CD14-positive monocyte (primary cell): ENCODE measurements at regions not wholly inside any gene's neighbourhood (a gene's known extent, or its start where the extent isn't known, plus 50 kb on each side); places are given as distances from the start of the nearest gene placed in this dataset.

Source experiments
- DNase-seq, 3 donors: peaks; one replicate each; pipeline ENCODE4 v3.0.0-alpha.2; 2011 to 2022
- H2AFZ ChIP-seq: 2 replicates; pipeline ENCODE4 v1.6.0; 2012; ENCODE audit warnings: mild to moderate bottlenecking, low read depth, low read length, inconsistent platforms; ENCODE audit not compliant: insufficient read depth, poor library complexity, severe bottlenecking
- H3K27ac ChIP-seq, 2 donors: 1 replicate in 1 of 2; 2 replicates in 1 of 2; pipeline ENCODE4 v1.5.1; 2012 to 2013; ENCODE audit warnings: low read length in 2 of 2, control low read depth in 1 of 2, inconsistent platforms in 1 of 2, low read depth in 1 of 2, mild to moderate bottlenecking in 1 of 2
- H3K27me3 ChIP-seq, 2 donors: one replicate each; pipeline versions ENCODE4 v1.6.0 to v1.6.1; 2011 to 2013; ENCODE audit warnings: low read length in 2 of 2; ENCODE audit not compliant: control insufficient read depth in 2 of 2, insufficient read depth in 2 of 2
- H3K36me3 ChIP-seq, 2 donors: replicated peaks in 1 of 2; 1 replicate in 1 of 2; 2 replicates in 1 of 2; pipeline versions ENCODE4 v1.5.1 to v1.6.1; 2012 to 2013; ENCODE audit warnings: low read length in 2 of 2, control low read depth in 1 of 2, inconsistent platforms in 1 of 2, mild to moderate bottlenecking in 1 of 2; ENCODE audit not compliant: insufficient read depth in 2 of 2, control insufficient read depth in 1 of 2
- H3K4me1 ChIP-seq, 2 donors: 1 replicate in 1 of 2; 2 replicates in 1 of 2; pipeline versions ENCODE4 v1.5.1 to v1.6.1; 2012 to 2013; ENCODE audit warnings: low read length in 2 of 2, control low read depth in 1 of 2, inconsistent platforms in 1 of 2, mild to moderate bottlenecking in 1 of 2, moderate library complexity in 1 of 2; ENCODE audit not compliant: insufficient read depth in 2 of 2, control insufficient read depth in 1 of 2
- H3K4me2 ChIP-seq: replicated peaks from 2 replicates; pipeline ENCODE3; 2012; ENCODE audit warnings: low read length, moderate library complexity, mild to moderate bottlenecking; ENCODE audit not compliant: poor library complexity, severe bottlenecking; ENCODE audit errors: extremely low read depth
- H3K4me3 ChIP-seq, 3 experiments: fragments of 200-600 bp in 1 of 3; sonication (generic) in 1 of 3; replicated peaks in 1 of 3; 1 replicate in 2 of 3; 2 replicates in 1 of 3; pipeline ENCODE4 v1.5.1; 2011 to 2013; ENCODE audit warnings: low read length in 3 of 3, mild to moderate bottlenecking in 3 of 3, control low read depth in 2 of 3, low read depth in 2 of 3, inconsistent platforms in 1 of 3, moderate library complexity in 1 of 3
- H3K79me2 ChIP-seq: 2 replicates; pipeline ENCODE4 v1.6.0; 2012; ENCODE audit warnings: mild to moderate bottlenecking, control low read depth, inconsistent platforms, low read length, moderate library complexity; ENCODE audit not compliant: insufficient read depth
- H3K9ac ChIP-seq: 2 replicates; pipeline ENCODE4 v1.6.0; 2017; ENCODE audit warnings: low read length, mild to moderate bottlenecking; ENCODE audit not compliant: insufficient read depth, poor library complexity, severe bottlenecking
- H3K9me3 ChIP-seq, 2 donors: replicated peaks in 1 of 2; 1 replicate in 1 of 2; 2 replicates in 1 of 2; pipeline versions ENCODE4 v1.5.1 to v1.6.1; 2012 to 2013; ENCODE audit warnings: low read length in 2 of 2, control low read depth in 1 of 2; ENCODE audit not compliant: control insufficient read depth in 1 of 2, insufficient read depth in 1 of 2
- H4K20me1 ChIP-seq: 2 replicates; pipeline ENCODE4 v1.6.0; 2012; ENCODE audit warnings: mild to moderate bottlenecking, low read length, control low read depth, moderate library complexity; ENCODE audit not compliant: insufficient read depth
- H3K27ac Mint-ChIP-seq, 7 donors: one replicate each; pipeline ENCODE4 v1.8.0; 2020; ENCODE audit warnings: mild to moderate bottlenecking in 7 of 7, mixed read lengths in 7 of 7, moderate library complexity in 6 of 7, inconsistent platforms in 2 of 7
- H3K27me3 Mint-ChIP-seq, 3 donors: one replicate each; pipeline ENCODE4 v1.8.0; 2021 to 2022; ENCODE audit warnings: low read depth in 3 of 3, mild to moderate bottlenecking in 3 of 3, mixed read lengths in 3 of 3, moderate library complexity in 3 of 3, inconsistent platforms in 1 of 3
- H3K36me3 Mint-ChIP-seq, 2 donors: one replicate each; pipeline ENCODE4 v1.8.0; 2020; ENCODE audit warnings: mixed read lengths in 2 of 2, inconsistent platforms in 1 of 2, mild to moderate bottlenecking in 1 of 2
- H3K4me1 Mint-ChIP-seq: one replicate; pipeline ENCODE4 v1.8.0; 2020; ENCODE audit warnings: mild to moderate bottlenecking, mixed read lengths
- H3K4me3 Mint-ChIP-seq, 2 donors: one replicate each; pipeline ENCODE4 v1.8.0; 2020; ENCODE audit warnings: mild to moderate bottlenecking in 2 of 2, mixed read lengths in 2 of 2, moderate library complexity in 1 of 2
- H3K9me3 Mint-ChIP-seq, 7 donors: one replicate each; pipeline ENCODE4 v1.8.0; 2020 to 2022; ENCODE audit warnings: mixed read lengths in 7 of 7, mild to moderate bottlenecking in 6 of 7, moderate library complexity in 6 of 7, inconsistent platforms in 2 of 7
- CTCF ChIP-seq: fragments of 200-600 bp; IDR thresholded peaks from one replicate; pipeline ENCODE4 v1.8.0; 2022; ENCODE audit warnings: antibody characterized with exemption, mild to moderate bottlenecking
- WGBS: methylation state at CpG from one replicate; pipeline ENCODE4 v1.1.5; 2013; ENCODE audit warnings: missing lambda C conversion rate; ENCODE audit not compliant: insufficient coverage; 5-methylcytosine and 5-hydroxymethylcytosine counted together
- intact Hi-C, 2 donors: fragments of 100-400 bp; cut with micrococcal nuclease; formaldehyde crosslinking; loops; one replicate each; pipeline versions ENCODE4 v1.15.0 to v1.15.1; 2023

GRCh38 chr15:69868756-69869155 lies 229.0 kb downstream of the TLE3 start:
- H3K4me1 Mint-ChIP-seq = no peaks in the 10 kb centered on the region
- H3K27ac Mint-ChIP-seq = peak overlapping the region in 1 of 7 donors; percentile 25
- Histone ChIP-seq H3K27me3 (no peaks in the 10 kb centered on the region), H3K27ac (no peak overlapping the region), H3K36me3 (no peaks in the 10 kb centered on the region), H3K9me3 (peaks cover 0 to 3% of the 10 kb centered on the region in 2 donors), H3K4me2 (no peak overlapping the region), H3K9ac (no peak overlapping the region), H4K20me1 (no peaks in the 10 kb centered on the region), H2AFZ (no peak overlapping the region), H3K4me1 (no peaks in the 10 kb centered on the region), H3K79me2 (no peaks in the 10 kb centered on the region), H3K4me3 (no peak overlapping the region)
- no peaks in the 10 kb centered on the region for H3K36me3 Mint-ChIP-seq
- peak in 2 of 3 donors; percentile 6 to 50 for DNase-seq
- WGBS = 89% methylated on average over 2 of the region's 3 CpGs
- no peak overlapping the region for H3K4me3 Mint-ChIP-seq
- intact Hi-C loops = no loop called here
- peaks cover 0 to 11% (median 4%) of the 10 kb centered on the region in 3 donors for H3K27me3 Mint-ChIP-seq
- peaks cover 5 to 14% (median 6%) of the 10 kb centered on the region in 7 donors for H3K9me3 Mint-ChIP-seq
- TF ChIP-seq CTCF = no peak

- H3K27ac Mint-ChIP-seq = no peak overlapping the region
Measured at GRCh38 chr15:69869291-69869690, 228.4 kb downstream of the TLE3 start.

More at GRCh38 chr15:69869291-69869690, 228.4 kb downstream of the TLE3 start:
- H3K4me3 Mint-ChIP-seq = no peak overlapping the region
- no peaks in the 10 kb centered on the region for H3K4me1 Mint-ChIP-seq
- DNase-seq = no peak
- H3K4me2 ChIP-seq = no peak overlapping the region
- H3K9ac ChIP-seq = no peak overlapping the region
- no peak overlapping the region for H2AFZ ChIP-seq
- no peak overlapping the region for H3K27ac ChIP-seq
- H3K27me3 Mint-ChIP-seq = peaks cover 0 to 14% (median 4%) of the 10 kb centered on the region in 3 donors
- H3K36me3 Mint-ChIP-seq = no peaks in the 10 kb centered on the region
- WGBS = no CpG with 5 or more reads among the region's 2 CpGs
- no peaks in the 10 kb centered on the region for H3K27me3 ChIP-seq
- H3K9me3 Mint-ChIP-seq = peaks cover 10 to 19% (median 12%) of the 10 kb centered on the region in 7 donors
- TF ChIP-seq CTCF = no peak
- no peak overlapping the region for H3K4me3 ChIP-seq
- no peaks in the 10 kb centered on the region for H3K36me3 ChIP-seq
- H3K4me1 ChIP-seq = no peaks in the 10 kb centered on the region
- intact Hi-C loops = no loop called here
- H4K20me1 ChIP-seq = no peaks in the 10 kb centered on the region
- H3K9me3 ChIP-seq = peaks cover 3 to 8% of the 10 kb centered on the region in 2 donors
- H3K79me2 ChIP-seq = no peaks in the 10 kb centered on the region
